Fibroblast of mammary gland (primary cell): ENCODE measurements at regions not wholly inside any gene's neighbourhood (a gene's known extent, or its start where the extent isn't known, plus 50 kb on each side); places are given as distances from the start of the nearest gene placed in this dataset.
"Not testable (repeated sequence)": the region's sequence is repeated elsewhere in the genome, so short reads cannot be mapped to it uniquely, and the experiment has no call there.

ENCODE experiments used
- DNase-seq: peaks from one replicate; pipeline ENCODE4 v3.0.0-alpha.2; 2010; ENCODE audit warnings: low read depth
- H3K4me3 ChIP-seq: 2 replicates; pipeline ENCODE4 v1.5.1; 2011; ENCODE audit warnings: low read depth, mild to moderate bottlenecking, low read length, moderate library complexity; ENCODE audit not compliant: control insufficient read depth
- TF ChIP-seq, protein P1 (sequence below): conservative IDR thresholded peaks from 2 replicates; pipeline ENCODE4 v1.5.1; 2011; ENCODE audit warnings: low read depth, low read length, inconsistent platforms; ENCODE audit not compliant: control insufficient read depth, insufficient read depth

DNA sequence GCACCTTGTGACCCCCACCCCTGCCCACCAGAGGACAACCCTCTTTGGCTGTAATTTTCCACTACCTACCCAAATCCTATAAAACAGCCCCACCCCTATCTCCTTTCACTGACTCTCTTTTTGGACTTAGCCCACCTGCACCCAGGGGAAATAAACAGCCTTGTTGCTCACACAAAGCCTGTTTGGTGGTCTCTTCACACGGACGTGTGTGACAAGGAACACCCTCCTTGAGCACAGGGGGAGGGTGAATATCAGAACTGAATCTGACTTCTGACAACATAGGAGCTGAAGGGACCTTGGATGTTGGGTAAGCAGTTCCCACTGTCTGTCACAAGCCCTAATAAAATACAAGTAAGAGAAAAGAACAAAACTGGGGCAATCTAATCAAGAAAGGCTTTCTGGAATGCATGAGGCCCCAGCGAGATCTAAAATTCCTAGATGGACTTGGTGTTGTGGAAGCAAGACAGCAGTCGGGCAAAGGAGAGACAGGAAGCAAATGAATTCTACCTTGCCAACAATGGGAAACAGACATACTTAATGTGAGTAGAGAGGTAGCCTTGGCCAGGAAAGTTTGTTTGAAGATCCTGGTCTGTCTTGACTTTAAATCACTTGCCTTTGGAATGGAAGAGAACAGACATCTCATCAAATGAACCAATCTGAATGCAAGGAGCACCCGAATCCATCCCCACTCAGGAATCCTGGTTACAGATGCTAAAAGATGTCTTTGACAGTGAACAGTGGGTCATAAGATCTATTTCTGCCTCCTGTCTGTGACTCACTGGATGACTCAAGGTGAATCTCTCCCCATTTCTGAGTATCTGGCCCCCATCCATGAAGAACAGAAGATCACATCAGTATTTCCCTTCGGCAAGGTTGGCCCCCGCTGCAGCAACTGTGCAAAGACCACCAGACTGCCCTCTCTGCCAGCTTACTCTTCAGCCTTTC, 53.3 kb downstream of the OLFML3 start:
- TF ChIP-seq, protein P1, sequence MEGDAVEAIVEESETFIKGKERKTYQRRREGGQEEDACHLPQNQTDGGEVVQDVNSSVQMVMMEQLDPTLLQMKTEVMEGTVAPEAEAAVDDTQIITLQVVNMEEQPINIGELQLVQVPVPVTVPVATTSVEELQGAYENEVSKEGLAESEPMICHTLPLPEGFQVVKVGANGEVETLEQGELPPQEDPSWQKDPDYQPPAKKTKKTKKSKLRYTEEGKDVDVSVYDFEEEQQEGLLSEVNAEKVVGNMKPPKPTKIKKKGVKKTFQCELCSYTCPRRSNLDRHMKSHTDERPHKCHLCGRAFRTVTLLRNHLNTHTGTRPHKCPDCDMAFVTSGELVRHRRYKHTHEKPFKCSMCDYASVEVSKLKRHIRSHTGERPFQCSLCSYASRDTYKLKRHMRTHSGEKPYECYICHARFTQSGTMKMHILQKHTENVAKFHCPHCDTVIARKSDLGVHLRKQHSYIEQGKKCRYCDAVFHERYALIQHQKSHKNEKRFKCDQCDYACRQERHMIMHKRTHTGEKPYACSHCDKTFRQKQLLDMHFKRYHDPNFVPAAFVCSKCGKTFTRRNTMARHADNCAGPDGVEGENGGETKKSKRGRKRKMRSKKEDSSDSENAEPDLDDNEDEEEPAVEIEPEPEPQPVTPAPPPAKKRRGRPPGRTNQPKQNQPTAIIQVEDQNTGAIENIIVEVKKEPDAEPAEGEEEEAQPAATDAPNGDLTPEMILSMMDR, result no peak
- H3K4me3 ChIP-seq, result no peak overlapping the region
- peak; percentile 96 for DNase-seq

DNA sequence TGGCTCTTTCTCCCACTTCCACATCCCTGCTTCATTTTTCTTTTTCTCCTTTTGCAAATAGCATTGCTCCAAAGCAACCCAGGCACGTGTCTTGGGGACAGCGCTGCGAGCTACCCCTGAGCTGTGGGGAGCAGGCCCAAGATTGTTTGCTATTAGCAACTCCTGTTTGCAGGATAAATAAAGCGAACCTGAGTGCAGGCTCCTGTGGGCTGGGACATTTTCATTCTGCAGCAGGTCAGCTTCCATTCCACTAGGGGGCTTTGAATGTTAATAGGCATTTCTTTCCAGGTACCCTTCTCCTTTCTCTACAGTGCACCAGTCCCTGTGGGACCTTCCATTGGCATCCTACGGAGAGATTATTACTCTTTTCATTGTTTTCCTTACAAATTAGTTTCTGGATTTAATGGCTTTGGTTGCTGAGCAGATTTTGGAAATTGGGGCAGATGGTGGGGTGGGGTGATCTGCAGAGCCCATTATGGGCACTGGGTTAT, 54.0 kb downstream of the OLFML3 start:
- DNase-seq, result no peak
- TF ChIP-seq, protein P1, result peak; percentile 42
- H3K4me3 ChIP-seq, result no peak overlapping the region

DNA sequence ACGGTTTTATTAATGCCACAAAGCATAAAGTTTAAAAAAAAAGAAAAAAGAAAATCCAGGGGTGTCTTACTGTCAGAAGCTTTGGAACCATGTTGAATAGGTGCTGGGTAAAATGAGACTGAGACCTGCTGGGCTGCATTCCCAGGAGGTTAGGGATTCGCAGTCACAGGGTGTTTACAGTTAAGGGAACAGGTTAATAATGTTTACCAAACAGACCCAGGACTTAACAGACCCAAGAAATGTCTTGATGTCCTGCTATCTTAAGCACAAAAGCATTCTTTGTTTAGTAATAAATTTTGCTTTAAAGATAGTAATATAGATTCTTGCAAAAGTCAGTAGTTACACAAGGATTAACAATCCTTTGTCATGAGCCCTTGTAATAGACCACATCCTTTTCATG, 54.7 kb downstream of the OLFML3 start:
- H3K4me3 ChIP-seq, result no peak overlapping the region
- no peak for DNase-seq
- TF ChIP-seq, protein P1, result no peak

DNA sequence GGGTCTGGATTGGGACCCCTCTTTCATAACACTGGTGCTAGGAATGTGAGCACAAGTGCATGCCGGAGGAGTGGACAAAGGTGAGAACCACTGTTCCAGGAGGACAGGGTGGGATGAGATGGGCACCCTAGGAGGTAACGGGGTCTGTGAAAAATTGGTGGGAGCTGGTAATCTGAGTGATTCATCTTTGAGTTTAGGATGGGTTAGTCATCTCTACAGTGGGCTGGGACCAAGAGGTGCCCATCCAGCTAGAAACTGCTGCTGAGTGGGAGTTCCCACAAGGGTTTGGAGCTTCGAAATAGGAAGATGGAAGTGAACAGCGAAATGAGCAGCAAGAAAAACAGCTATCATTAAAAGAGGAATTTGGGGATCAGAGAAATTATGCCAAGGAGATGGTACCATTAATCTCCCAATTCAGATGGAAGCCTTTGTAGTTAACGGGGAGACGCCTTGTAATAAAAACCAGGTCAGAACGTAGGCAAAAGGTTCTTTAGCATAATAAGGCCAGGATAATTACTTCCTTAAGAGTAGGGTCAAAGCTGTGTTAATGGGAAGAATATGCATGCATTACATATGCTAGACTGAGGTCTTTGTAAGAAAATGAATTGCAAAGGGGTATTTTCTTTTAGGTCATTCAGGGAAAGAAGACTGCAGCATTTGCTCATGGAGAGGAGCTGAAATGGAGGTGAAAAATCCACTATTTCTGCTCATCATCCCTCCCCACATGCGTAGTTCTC, 55.5 kb downstream of the OLFML3 start:
- DNase-seq, result peak; percentile 22
- TF ChIP-seq, protein P1, result no peak
- no peak overlapping the region for H3K4me3 ChIP-seq

DNA sequence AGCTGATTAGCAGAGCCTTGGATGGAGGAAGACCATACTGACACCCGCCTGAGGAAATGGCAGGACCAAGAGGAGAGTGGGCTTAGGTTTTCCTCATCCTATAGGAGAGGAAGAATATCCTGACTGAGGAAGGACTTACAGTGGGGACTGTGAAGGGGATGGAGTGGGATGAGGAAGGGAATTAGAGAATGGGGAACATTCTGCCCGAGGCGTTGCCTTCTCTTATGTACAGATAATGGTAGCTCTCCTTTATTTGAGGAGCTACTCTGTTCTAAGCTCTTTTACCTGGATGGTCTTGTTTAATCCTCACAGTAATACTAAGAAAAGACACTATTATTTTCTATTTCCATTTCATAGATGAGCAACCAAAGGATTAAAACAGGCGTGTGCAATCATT, 56.0 kb downstream of the OLFML3 start:
- H3K4me3 ChIP-seq, result no peak overlapping the region
- no peak for DNase-seq
- TF ChIP-seq, protein P1, result no peak

DNA sequence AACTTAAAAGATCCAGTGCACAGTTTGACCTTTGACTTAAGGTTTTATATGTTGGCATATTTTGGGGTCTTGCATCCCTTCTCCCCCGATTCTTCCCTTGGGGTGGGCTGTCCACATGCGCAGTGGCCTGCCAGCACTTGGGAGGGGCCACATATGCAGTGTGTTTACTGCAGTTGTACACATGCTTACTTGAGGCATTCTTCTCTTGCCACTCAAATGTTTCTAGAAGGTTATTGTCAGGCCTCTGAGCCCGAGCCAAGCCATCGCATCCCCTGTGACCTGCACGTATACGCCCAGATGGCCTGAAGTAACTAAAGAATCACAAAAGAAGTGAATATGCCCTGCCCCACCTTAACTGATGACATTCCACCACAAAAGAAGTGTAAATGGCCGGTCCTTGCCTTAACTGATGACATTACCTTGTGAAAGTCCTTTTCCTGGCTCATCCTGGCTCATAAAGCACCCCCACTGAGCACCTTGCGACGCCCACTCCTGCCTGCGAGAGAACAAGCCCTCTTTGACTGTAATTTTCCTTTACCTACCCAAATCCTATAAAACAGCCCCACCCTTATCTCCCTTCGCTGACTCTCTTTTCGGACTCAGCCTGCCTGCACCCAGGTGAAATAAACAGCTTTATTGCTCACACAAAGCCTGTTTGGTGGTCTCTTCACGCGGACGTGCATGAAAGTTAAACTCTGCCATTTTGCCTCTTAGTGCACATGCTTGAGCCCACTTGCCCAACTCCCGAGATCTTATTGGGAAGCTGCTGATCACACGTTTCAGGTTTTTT, 57.8 kb downstream of the OLFML3 start:
- H3K4me3 ChIP-seq, DNase-seq: not testable (repeated sequence)
